Endodermal cell (in vitro differentiated cells): ENCODE measurements at regions not wholly inside any gene's neighbourhood (a gene's known extent, or its start where the extent isn't known, plus 50 kb on each side); places are given as distances from the start of the nearest gene placed in this dataset.
"Not testable (repeated sequence)": the region's sequence is repeated elsewhere in the genome, so short reads cannot be mapped to it uniquely, and the experiment has no call there.

Experiments
- DNase-seq: peaks from one replicate; pipeline ENCODE4 v3.0.0-alpha.2; 2017
- H3K27ac ChIP-seq: 2 replicates; pipeline ENCODE4 v1.5.1; 2013; ENCODE audit warnings: mild to moderate bottlenecking, low read depth, low read length, moderate library complexity
- H3K27me3 ChIP-seq: 2 replicates; pipeline ENCODE4 v1.6.1; 2013; ENCODE audit warnings: mild to moderate bottlenecking, low read length, moderate library complexity; ENCODE audit not compliant: insufficient read depth, control insufficient read depth, poor library complexity, severe bottlenecking
- H3K36me3 ChIP-seq: 2 replicates; pipeline ENCODE4 v1.7.0; 2013; ENCODE audit warnings: mild to moderate bottlenecking, low read length, moderate library complexity; ENCODE audit not compliant: control insufficient read depth, insufficient read depth
- H3K4me1 ChIP-seq: one replicate; pipeline ENCODE4 v1.7.0; 2013; ENCODE audit warnings: low read length; ENCODE audit not compliant: control insufficient read depth, insufficient read depth
- H3K4me3 ChIP-seq: 2 replicates; pipeline ENCODE4 v1.5.1; 2013; ENCODE audit warnings: mild to moderate bottlenecking, low read length, moderate library complexity
- H3K9ac ChIP-seq: 2 replicates; pipeline ENCODE4 v1.6.1; 2013; ENCODE audit warnings: mild to moderate bottlenecking, low read length, moderate library complexity; ENCODE audit not compliant: poor library complexity, severe bottlenecking; ENCODE audit errors: extremely low read depth
- H3K9me3 ChIP-seq: 2 replicates; pipeline ENCODE4 v1.6.1; 2013; ENCODE audit warnings: mild to moderate bottlenecking, low read length, moderate library complexity; ENCODE audit not compliant: control insufficient read depth
- H3K27ac Mint-ChIP-seq: 2 replicates; pipeline ENCODE4 v1.8.0; 2020; ENCODE audit warnings: mixed read lengths
- H3K27me3 Mint-ChIP-seq: 2 replicates; pipeline ENCODE4 v1.8.0; 2021; ENCODE audit warnings: mild to moderate bottlenecking, mixed read lengths; ENCODE audit not compliant: insufficient read depth
- H3K36me3 Mint-ChIP-seq: 2 replicates; pipeline ENCODE4 v1.8.0; 2020; ENCODE audit warnings: low read depth, mixed read lengths
- H3K4me1 Mint-ChIP-seq: 2 replicates; pipeline ENCODE4 v1.8.0; 2020; ENCODE audit warnings: mixed read lengths
- H3K4me3 Mint-ChIP-seq: 2 replicates; pipeline ENCODE4 v1.8.0; 2020; ENCODE audit warnings: mild to moderate bottlenecking, moderate library complexity, mixed read lengths
- H3K9me3 Mint-ChIP-seq: 2 replicates; pipeline ENCODE4 v1.8.0; 2020; ENCODE audit warnings: mild to moderate bottlenecking, mixed read lengths
- CTCF ChIP-seq: fragments of 200-600 bp; sonication (generic); conservative IDR thresholded peaks from 2 replicates; pipeline ENCODE4 v1.5.0; 2021; ENCODE audit warnings: antibody characterized with exemption, mild to moderate bottlenecking
- WGBS, 2 experiments: methylation state at CpG; one replicate each; pipeline versions ENCODE4 v1.1.5 to v1.1.7; 2013; ENCODE audit warnings: missing lambda C conversion rate in 2 of 2, mixed read lengths in 1 of 2; ENCODE audit not compliant: insufficient coverage in 1 of 2, insufficient read length in 1 of 2; 5-methylcytosine and 5-hydroxymethylcytosine counted together

DNA sequence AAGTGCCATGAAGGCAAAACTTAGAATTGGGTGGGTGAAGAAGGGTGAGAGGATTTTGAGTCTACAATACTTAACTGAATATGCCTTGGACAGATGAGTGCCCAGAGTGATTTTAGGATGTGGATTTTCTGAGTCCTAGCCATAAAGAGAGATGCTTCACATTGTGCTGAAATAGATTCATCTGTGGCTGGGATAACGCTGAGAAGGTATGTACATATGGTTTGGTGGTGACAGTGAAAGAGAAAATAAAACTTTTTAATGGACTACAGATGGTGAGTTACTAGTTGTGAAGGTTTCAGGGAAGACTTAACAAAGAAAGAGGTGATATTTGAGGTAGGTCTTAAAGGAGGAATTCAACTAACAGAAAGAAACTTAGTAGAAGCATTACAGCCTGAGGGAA is 265.8 kb downstream of the AKAIN1 start:
- TF ChIP-seq CTCF = no peak
- no peaks in the 10 kb centered on the region for H3K4me1 ChIP-seq
- no peaks in the 10 kb centered on the region for H3K4me1 Mint-ChIP-seq
- no peaks in the 10 kb centered on the region for H3K36me3 ChIP-seq
- 90 to 100% methylated on average over 1 of the region's 1 CpG for WGBS, 2 experiments
- H3K27me3 ChIP-seq = no peaks in the 10 kb centered on the region
- H3K9me3 Mint-ChIP-seq = peaks cover 21% of the 10 kb centered on the region
- H3K4me3 Mint-ChIP-seq = no peak overlapping the region
- no peak overlapping the region for H3K27ac ChIP-seq
- H3K9ac ChIP-seq = no peak overlapping the region
- H3K27ac Mint-ChIP-seq = no peak overlapping the region
- H3K4me3 ChIP-seq = no peak overlapping the region
- H3K36me3 Mint-ChIP-seq = no peaks in the 10 kb centered on the region
- no peak for DNase-seq
- H3K27me3 Mint-ChIP-seq = no peaks in the 10 kb centered on the region
- H3K9me3 ChIP-seq = peaks cover 23% of the 10 kb centered on the region

GRCh38 chr18:4921548-4921947 is 275.5 kb downstream of the AKAIN1 start:
- Mint-ChIP-seq H3K9me3 (peaks cover 6% of the 10 kb centered on the region), H3K36me3 (no peaks in the 10 kb centered on the region), H3K27ac (no peak overlapping the region), H3K4me3 (no peak overlapping the region), H3K4me1 (peaks cover 2% of the 10 kb centered on the region), H3K27me3 (no peaks in the 10 kb centered on the region)
- H3K4me1 ChIP-seq = no peaks in the 10 kb centered on the region
- no peaks in the 10 kb centered on the region for H3K27me3 ChIP-seq
- no peaks in the 10 kb centered on the region for H3K36me3 ChIP-seq
- no peak overlapping the region for H3K9ac ChIP-seq
- TF ChIP-seq CTCF = no peak
- H3K4me3 ChIP-seq = no peak overlapping the region
- no peak for DNase-seq
- peaks cover 19% of the 10 kb centered on the region for H3K9me3 ChIP-seq
- H3K27ac ChIP-seq = no peak overlapping the region

DNA sequence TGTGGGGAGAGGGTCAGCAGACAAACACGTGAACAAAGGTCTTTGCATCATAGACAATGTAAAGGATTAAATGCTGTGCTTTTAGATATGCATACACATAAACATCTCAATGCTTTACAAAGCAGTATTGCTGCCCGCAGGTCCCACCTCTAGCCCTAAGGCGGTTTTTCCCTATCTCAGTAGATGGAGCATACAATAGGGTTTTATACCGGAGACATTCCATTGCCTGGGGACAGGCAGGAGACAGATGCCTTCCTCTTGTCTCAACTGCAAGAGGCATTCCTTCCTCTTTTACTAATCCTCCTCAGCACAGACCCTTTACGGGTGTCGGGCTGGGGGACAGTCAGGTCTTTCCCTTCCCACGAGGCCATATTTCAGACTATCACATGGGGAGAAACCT is 279.5 kb downstream of the AKAIN1 start:
- H3K27me3 ChIP-seq, H3K36me3 Mint-ChIP-seq, H3K4me3 ChIP-seq, H3K4me3 Mint-ChIP-seq, H3K9ac ChIP-seq, H3K27me3 Mint-ChIP-seq, DNase-seq, H3K4me1 Mint-ChIP-seq, H3K36me3 ChIP-seq, H3K4me1 ChIP-seq, H3K27ac ChIP-seq, H3K27ac Mint-ChIP-seq: not testable (repeated sequence)
- WGBS, 2 experiments = 81% methylated on average over 3 of the region's 7 CpGs; no CpG with 5 or more reads in 1 of the 2 experiments
- H3K9me3 ChIP-seq = peaks cover 22% of the 10 kb centered on the region
- peaks cover 14% of the 10 kb centered on the region for H3K9me3 Mint-ChIP-seq

GRCh38 chr18:4908328-4908727 is 288.7 kb downstream of the AKAIN1 start:
- no peaks in the 10 kb centered on the region for H3K9me3 ChIP-seq
- DNase-seq = no peak
- H3K4me3 ChIP-seq = no peak overlapping the region
- H3K4me1 ChIP-seq = no peaks in the 10 kb centered on the region
- 96 to 100% methylated on average over 1 to 3 of the region's 3 CpGs for WGBS, 2 experiments
- H3K27ac ChIP-seq = no peak overlapping the region
- no peaks in the 10 kb centered on the region for H3K27me3 ChIP-seq
- Mint-ChIP-seq H3K27me3 (no peaks in the 10 kb centered on the region), H3K4me1 (peaks cover 8% of the 10 kb centered on the region), H3K4me3 (no peak overlapping the region), H3K9me3 (no peaks in the 10 kb centered on the region), H3K36me3 (no peaks in the 10 kb centered on the region), H3K27ac (no peak overlapping the region)
- no peak for TF ChIP-seq CTCF
- no peaks in the 10 kb centered on the region for H3K36me3 ChIP-seq
- H3K9ac ChIP-seq = no peak overlapping the region
